ENCODE measurements at regions not wholly inside any gene's neighbourhood (a gene's known extent, or its start where the extent isn't known, plus 50 kb on each side); places are given as distances from the start of the nearest gene placed in this dataset.
A peak's percentile ranks its signal among the peaks of the same experiment; 100 is the strongest.

GRCh38 chr12:116389326-116389725 lies 111.8 kb upstream of the MED13L start:
- dilution Hi-C loops (cut with MboI; ENCODE audit: extremely low pct_ligation_motif_present, low sequenced_read_pairs), result no loop called here

More at GRCh38 chr12:116389326-116389725, 111.8 kb upstream of the MED13L start:
- DNase-seq (ENCODE audit: low read depth, low spot score), result no peak
- TF ChIP-seq FOS (IDR thresholded peaks at IDR 0.05; ENCODE audit: borderline replicate concordance, insufficient read depth, low read length) (no peak), MYC (IDR thresholded peaks at IDR 0.05; ENCODE audit: low read depth, low read length) (no peak), MAX (IDR thresholded peaks at IDR 0.05; ENCODE audit: insufficient read depth, insufficient read length) (no peak), POLR2AphosphoS5 (IDR thresholded peaks at IDR 0.05; ENCODE audit: insufficient read depth, low read depth, low read length) (no peak), EZH2 (IDR thresholded peaks at IDR 0.05; ENCODE audit: borderline replicate concordance, low read depth, low read length, severe bottlenecking) (no peak), CTCF (IDR thresholded peaks at IDR 0.05; ENCODE audit: extremely low read depth in 1 of 2, insufficient read depth in 1 of 2, low read depth in 1 of 2, low read length in 2 of 2) (no peak), JUN (IDR thresholded peaks at IDR 0.05; ENCODE audit: borderline replicate concordance, insufficient read depth, insufficient read length, low read depth) (no peak), POLR2A (IDR thresholded peaks at IDR 0.05; ENCODE audit: low read depth, low read length) (no peak), GATA2 (IDR thresholded peaks at IDR 0.05; ENCODE audit: insufficient read depth, insufficient read length, low read depth, low read length) (no peak)
- Histone ChIP-seq H3K4me1 (ENCODE audit: control insufficient read depth, extremely low read depth, insufficient read depth, low read length) (peaks cover 15% of the 10 kb centered on the region), H3K9ac (replicated peaks; ENCODE audit: extremely low read depth, insufficient read depth, low read length) (no peak overlapping the region), H2AFZ (ENCODE audit: low read depth, low read length) (no peak overlapping the region), H3K27ac (ENCODE audit: insufficient read depth, low read depth, low read length) (peak overlapping the region; percentile 29), H3K4me3 (replicated peaks in 1 of 3; ENCODE audit: insufficient read depth in 1 of 3, low read depth in 1 of 3, low read length in 3 of 3) (no peak overlapping the region), H4K20me1 (replicated peaks; ENCODE audit: control insufficient read depth, extremely low read depth, insufficient read depth, low read length) (no peaks in the 10 kb centered on the region), H3K36me3 (ENCODE audit: control insufficient read depth in 2 of 2, extremely low read depth in 1 of 2, insufficient read depth in 2 of 2, low read length in 2 of 2) (no peaks in the 10 kb centered on the region), H3K27me3 (ENCODE audit: control insufficient read depth in 2 of 2, insufficient read depth in 2 of 2, low read length in 2 of 2) (no peaks in the 10 kb centered on the region), H3K4me2 (ENCODE audit: insufficient read depth, low read length) (no peak overlapping the region), H3K79me2 (ENCODE audit: control insufficient read depth, insufficient read depth, low read length) (no peaks in the 10 kb centered on the region), H3K9me3 (replicated peaks; ENCODE audit: control insufficient read depth, insufficient read depth, low read length) (no peaks in the 10 kb centered on the region), H3K9me1 (replicated peaks; ENCODE audit: control insufficient read depth, extremely low read depth, insufficient read depth, low read length) (no peaks in the 10 kb centered on the region)
- no peak for FAIRE-seq
- CTCF ChIA-PET, result interaction anchor here (0.9 to 1.3 kb wide), 2 partner anchors 43 to 248 kb away, joined by 3 to 5 read pairs; no protein-coding TSS in a partner anchor
- intact Hi-C loops (cut with micrococcal nuclease), result no loop called here
- BruUV-seq (replicated peaks), result no TSS peak
- POLR2A ChIA-PET, result no interaction called here
